ENCODE measurements at regions not wholly inside any gene's neighbourhood (a gene's known extent, or its start where the extent isn't known, plus 50 kb on each side); places are given as distances from the start of the nearest gene placed in this dataset.

GRCh38 chr17:59451706-59452105 is 113.7 kb upstream of the DHX40 start:
- no peak for DNase-seq (ENCODE audit: low spot score)

GRCh38 chr17:59454633-59455105 is 110.7 kb upstream of the DHX40 start:
- no peak for DNase-seq (ENCODE audit: low spot score)

GRCh38 chr17:59456428-59456827 is 109.0 kb upstream of the DHX40 start:
- DNase-seq (ENCODE audit: low spot score) = no peak

GRCh38 chr17:59456923-59457615 is 108.3 kb upstream of the DHX40 start:
- no peak for DNase-seq (ENCODE audit: low spot score)

- DNase-seq (ENCODE audit: low spot score) = no peak
Measured at GRCh38 chr17:59462385-59462784, 103.0 kb upstream of the DHX40 start.

GRCh38 chr17:59464246-59464645 is 101.2 kb upstream of the DHX40 start:
- no peak for DNase-seq (ENCODE audit: low spot score)

GRCh38 chr17:59465949-59466307 is 99.5 kb upstream of the DHX40 start:
- DNase-seq (ENCODE audit: low spot score) = no peak

- DNase-seq (ENCODE audit: low spot score) = no peak
Measured at GRCh38 chr17:59466946-59467801, 98.2 kb upstream of the DHX40 start.

- DNase-seq (ENCODE audit: low spot score) = no peak
Measured at GRCh38 chr17:59469786-59470485, 95.5 kb upstream of the DHX40 start.

- DNase-seq (ENCODE audit: low spot score) = no peak
Measured at GRCh38 chr17:59470624-59471297, 94.6 kb upstream of the DHX40 start.

GRCh38 chr17:59476413-59476812 is 89.0 kb upstream of the DHX40 start:
- DNase-seq (ENCODE audit: low spot score) = no peak

- DNase-seq (ENCODE audit: low spot score) = no peak
Measured at GRCh38 chr17:59479141-59479540, 86.3 kb upstream of the DHX40 start.

- no peak for DNase-seq (ENCODE audit: low spot score)
Measured at GRCh38 chr17:59483860-59484259, 81.5 kb upstream of the DHX40 start.

- no peak for DNase-seq (ENCODE audit: low spot score)
Measured at GRCh38 chr17:59485015-59485414, 80.4 kb upstream of the DHX40 start.

GRCh38 chr17:59485946-59486345 is 79.5 kb upstream of the DHX40 start:
- no peak for DNase-seq (ENCODE audit: low spot score)

GRCh38 chr17:59487161-59487873 is 78.1 kb upstream of the DHX40 start:
- no peak for DNase-seq (ENCODE audit: low spot score)

GRCh38 chr17:59488805-59489204 is 76.6 kb upstream of the DHX40 start:
- no peak for DNase-seq (ENCODE audit: low spot score)

GRCh38 chr17:59490216-59490615 is 75.2 kb upstream of the DHX40 start:
- no peak for DNase-seq (ENCODE audit: low spot score)

- DNase-seq (ENCODE audit: low spot score) = no peak
Measured at GRCh38 chr17:59491353-59492090, 73.9 kb upstream of the DHX40 start.

GRCh38 chr17:59492091-59492451 is 73.3 kb upstream of the DHX40 start:
- no peak for DNase-seq (ENCODE audit: low spot score)

- DNase-seq (ENCODE audit: low spot score) = no peak
Measured at GRCh38 chr17:59493867-59494266, 71.5 kb upstream of the DHX40 start.

All from H4 (cell line).